ENCODE measurements at regions not wholly inside any gene's neighbourhood (a gene's known extent, or its start where the extent isn't known, plus 50 kb on each side); places are given as distances from the start of the nearest gene placed in this dataset.

DNA sequence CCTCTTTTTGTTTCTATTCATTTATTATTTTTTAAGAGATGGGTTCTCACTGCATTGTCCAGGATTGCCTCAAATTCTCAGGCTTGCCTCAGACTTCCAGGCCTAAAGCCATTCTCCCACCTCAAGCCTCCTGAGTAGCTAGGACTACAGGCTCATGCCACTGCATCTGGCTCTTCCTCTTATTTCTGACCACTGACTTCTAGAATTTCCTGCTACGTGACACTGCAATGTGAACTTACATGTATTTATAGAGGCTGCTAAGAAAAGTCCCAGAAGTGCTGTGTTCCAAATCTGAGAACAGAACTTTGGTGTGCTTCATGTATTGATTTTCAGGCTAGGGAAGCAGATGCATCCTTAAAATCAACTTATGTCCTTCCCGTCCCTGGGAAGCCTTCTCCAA, 407.4 kb downstream of the RSL24D1 start:
- no peak for TF ChIP-seq CTCF (IDR thresholded peaks at IDR 0.05)
- no peak for TF ChIP-seq POLR2AphosphoS5 (IDR thresholded peaks at IDR 0.05)
- TF ChIP-seq POLR2A (IDR thresholded peaks at IDR 0.05), result no peak
